ENCODE measurements at regions not wholly inside any gene's neighbourhood (a gene's known extent, or its start where the extent isn't known, plus 50 kb on each side); places are given as distances from the start of the nearest gene placed in this dataset.

DNA sequence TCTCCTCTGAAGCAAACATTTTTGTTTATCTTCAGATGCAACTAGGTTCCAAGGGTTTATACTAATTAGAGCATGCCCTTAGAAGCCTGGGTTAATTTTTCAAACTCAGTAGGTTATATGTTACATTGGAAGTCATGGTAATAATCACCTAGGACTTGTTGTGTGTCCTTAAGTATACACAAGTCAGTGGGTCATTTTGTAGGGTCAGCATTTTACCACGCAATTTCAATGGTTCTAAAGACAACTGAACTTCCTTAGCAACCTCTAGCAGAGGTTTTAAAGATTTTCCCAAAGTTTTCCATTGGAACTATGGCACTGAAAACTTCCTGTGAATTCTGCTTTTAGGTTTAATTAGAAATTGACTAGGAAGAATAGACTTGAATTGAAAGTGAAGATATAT is 99.6 kb upstream of the NANOGP8 start:
- Histone ChIP-seq H2AFZ (ENCODE audit: low read depth, low read length) (no peak overlapping the region), H3K27ac (ENCODE audit: low read length) (no peak overlapping the region), H3K4me1 (ENCODE audit: insufficient read depth, low read length) (no peaks in the 10 kb centered on the region), H3K4me3 (ENCODE audit: low read depth in 1 of 2, low read length in 2 of 2) (no peak overlapping the region), H3K4me2 (ENCODE audit: insufficient read depth, low read length) (no peak overlapping the region), H3K9me3 (ENCODE audit: insufficient read depth, low read length, severe bottlenecking) (no peaks in the 10 kb centered on the region), H3K27me3 (ENCODE audit: insufficient read depth, low read length, poor library complexity) (no peaks in the 10 kb centered on the region), H3K36me3 (ENCODE audit: insufficient read depth, low read length) (no peaks in the 10 kb centered on the region), H4K20me1 (ENCODE audit: insufficient read depth, low read length) (no peaks in the 10 kb centered on the region), H3K9ac (ENCODE audit: low read depth, low read length) (no peak overlapping the region), H3K79me2 (ENCODE audit: insufficient read depth, low read length) (no peaks in the 10 kb centered on the region)
- TF ChIP-seq, protein P1, sequence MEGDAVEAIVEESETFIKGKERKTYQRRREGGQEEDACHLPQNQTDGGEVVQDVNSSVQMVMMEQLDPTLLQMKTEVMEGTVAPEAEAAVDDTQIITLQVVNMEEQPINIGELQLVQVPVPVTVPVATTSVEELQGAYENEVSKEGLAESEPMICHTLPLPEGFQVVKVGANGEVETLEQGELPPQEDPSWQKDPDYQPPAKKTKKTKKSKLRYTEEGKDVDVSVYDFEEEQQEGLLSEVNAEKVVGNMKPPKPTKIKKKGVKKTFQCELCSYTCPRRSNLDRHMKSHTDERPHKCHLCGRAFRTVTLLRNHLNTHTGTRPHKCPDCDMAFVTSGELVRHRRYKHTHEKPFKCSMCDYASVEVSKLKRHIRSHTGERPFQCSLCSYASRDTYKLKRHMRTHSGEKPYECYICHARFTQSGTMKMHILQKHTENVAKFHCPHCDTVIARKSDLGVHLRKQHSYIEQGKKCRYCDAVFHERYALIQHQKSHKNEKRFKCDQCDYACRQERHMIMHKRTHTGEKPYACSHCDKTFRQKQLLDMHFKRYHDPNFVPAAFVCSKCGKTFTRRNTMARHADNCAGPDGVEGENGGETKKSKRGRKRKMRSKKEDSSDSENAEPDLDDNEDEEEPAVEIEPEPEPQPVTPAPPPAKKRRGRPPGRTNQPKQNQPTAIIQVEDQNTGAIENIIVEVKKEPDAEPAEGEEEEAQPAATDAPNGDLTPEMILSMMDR (IDR thresholded peaks at IDR 0.05; ENCODE audit: borderline replicate concordance, extremely low read depth, low read length, poor library complexity, severe bottlenecking), result no peak
- TF ChIP-seq EZH2 (IDR thresholded peaks at IDR 0.05; ENCODE audit: borderline replicate concordance, low read depth, low read length, severe bottlenecking), result no peak
- DNase-seq (no peak), ATAC-seq (ENCODE audit: insufficient read depth, low read depth) (no peak)

- Histone ChIP-seq H3K9ac (ENCODE audit: low read depth, low read length) (no peak overlapping the region), H3K27ac (ENCODE audit: low read length) (no peak overlapping the region), H3K4me3 (ENCODE audit: low read depth in 1 of 2, low read length in 2 of 2) (no peak overlapping the region), H3K27me3 (ENCODE audit: insufficient read depth, low read length, poor library complexity) (no peaks in the 10 kb centered on the region), H3K4me1 (ENCODE audit: insufficient read depth, low read length) (no peaks in the 10 kb centered on the region), H4K20me1 (ENCODE audit: insufficient read depth, low read length) (no peaks in the 10 kb centered on the region), H3K4me2 (ENCODE audit: insufficient read depth, low read length) (no peak overlapping the region), H3K9me3 (ENCODE audit: insufficient read depth, low read length, severe bottlenecking) (no peaks in the 10 kb centered on the region), H3K36me3 (ENCODE audit: insufficient read depth, low read length) (no peaks in the 10 kb centered on the region), H2AFZ (ENCODE audit: low read depth, low read length) (no peak overlapping the region), H3K79me2 (ENCODE audit: insufficient read depth, low read length) (no peaks in the 10 kb centered on the region)
- TF ChIP-seq, protein P1 (IDR thresholded peaks at IDR 0.05; ENCODE audit: borderline replicate concordance, extremely low read depth, low read length, poor library complexity, severe bottlenecking), result no peak
- no peak for TF ChIP-seq EZH2 (IDR thresholded peaks at IDR 0.05; ENCODE audit: borderline replicate concordance, low read depth, low read length, severe bottlenecking)
- no peak for DNase-seq
- ATAC-seq (ENCODE audit: insufficient read depth, low read depth), result no peak
Observed at GRCh38 chr15:35182841-35183479, 97.9 kb upstream of the NANOGP8 start.

DNA sequence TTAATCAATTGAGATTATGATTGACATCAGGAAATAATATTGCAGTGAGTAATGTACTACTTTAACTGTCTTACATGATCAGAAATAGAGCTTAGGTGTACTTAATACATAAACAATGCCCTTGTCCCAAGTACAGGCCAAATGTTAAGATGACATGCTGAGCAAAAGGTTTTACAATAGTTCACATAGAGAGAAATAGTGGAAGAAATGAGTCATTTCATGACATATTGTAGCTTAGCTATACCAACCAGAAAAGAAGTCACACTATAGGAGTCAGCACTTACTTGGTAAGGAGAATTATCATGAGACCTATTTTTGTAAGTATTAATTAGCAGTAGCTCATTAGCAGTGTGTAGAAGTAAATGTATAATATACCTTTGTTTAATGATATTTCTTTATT is 96.4 kb upstream of the NANOGP8 start:
- no peak overlapping the region for H3K27ac ChIP-seq (ENCODE audit: low read length)
- no peaks in the 10 kb centered on the region for H3K36me3 ChIP-seq (ENCODE audit: insufficient read depth, low read length)
- DNase-seq (no peak), ATAC-seq (ENCODE audit: insufficient read depth, low read depth) (no peak)
- no peaks in the 10 kb centered on the region for H3K79me2 ChIP-seq (ENCODE audit: insufficient read depth, low read length)
- no peaks in the 10 kb centered on the region for H3K4me1 ChIP-seq (ENCODE audit: insufficient read depth, low read length)
- TF ChIP-seq, protein P1 (IDR thresholded peaks at IDR 0.05; ENCODE audit: borderline replicate concordance, extremely low read depth, low read length, poor library complexity, severe bottlenecking), result no peak
- no peak for TF ChIP-seq EZH2 (IDR thresholded peaks at IDR 0.05; ENCODE audit: borderline replicate concordance, low read depth, low read length, severe bottlenecking)
- no peak overlapping the region for H3K4me2 ChIP-seq (ENCODE audit: insufficient read depth, low read length)
- H3K27me3 ChIP-seq (ENCODE audit: insufficient read depth, low read length, poor library complexity), result no peaks in the 10 kb centered on the region
- H3K9ac ChIP-seq (ENCODE audit: low read depth, low read length), result no peak overlapping the region
- H2AFZ ChIP-seq (ENCODE audit: low read depth, low read length), result no peak overlapping the region
- H3K9me3 ChIP-seq (ENCODE audit: insufficient read depth, low read length, severe bottlenecking), result no peaks in the 10 kb centered on the region
- no peak overlapping the region for H3K4me3 ChIP-seq (ENCODE audit: low read depth in 1 of 2, low read length in 2 of 2)
- H4K20me1 ChIP-seq (ENCODE audit: insufficient read depth, low read length), result no peaks in the 10 kb centered on the region
